HepG2 (cell line): ENCODE measurements at regions not wholly inside any gene's neighbourhood (a gene's known extent, or its start where the extent isn't known, plus 50 kb on each side); places are given as distances from the start of the nearest gene placed in this dataset.

Experiments used
- ATAC-seq: fragments of 200-7000 bp; cut with Tn5 transposase; 3 replicates; pipeline ENCODE4 v1.9.1; 2020; ENCODE audit warnings: mild to moderate bottlenecking, moderate library complexity
- BruUV-seq: library from RNA; stranded (reverse); fragments of 400-500 nt; replicated peaks from 2 replicates; lab custom pipeline; 2021; lab: Mats Ljungman, UMichigan
- CTCF ChIA-PET: fragments of 300-600 bp; formaldehyde crosslinking; extraction: SDS; loops from one replicate; lab custom pipeline; 2021; ENCODE audit warnings: low total read pairs, inconsistent platforms, low intra/inter-chr PET ratio; lab: Yijun Ruan, JAX
- POLR2A ChIA-PET: fragments of 350-600 bp; sonication (Branson Sonifier 250); formaldehyde crosslinking; loops from one replicate; lab custom pipeline; 2020; ENCODE audit warnings: antibody characterized with exemption, inconsistent platforms; lab: Yijun Ruan, JAX
- DNase-seq: peaks from one replicate; pipeline ENCODE4 v3.0.0-alpha.2; 2015; ENCODE audit warnings: low spot score
- FAIRE-seq: peaks from 3 replicates; lab custom pipeline; 2011; peaks lifted over from hg19 to GRCh38; lab: Jason Lieb, UNC
- H2AFZ ChIP-seq: one replicate; pipeline ENCODE4 v1.6.1; 2011; ENCODE audit warnings: low read length, inconsistent platforms
- H3K27ac ChIP-seq: fragments of 300-600 bp; 3 replicates; pipeline ENCODE4 v1.8.0; 2011; ENCODE audit warnings: mixed run types, mild to moderate bottlenecking, mixed read lengths, low read length, inconsistent platforms; ENCODE audit not compliant: insufficient read depth; ENCODE audit errors: extremely low read length
- H3K27me3 ChIP-seq, 2 experiments: fragments of 200-600 bp in 1 of 2; 2 replicates in 1 of 2; 3 replicates in 1 of 2; pipeline versions ENCODE4 v1.6.0 to v1.8.0; 2011; ENCODE audit warnings: low read length in 2 of 2, mild to moderate bottlenecking in 2 of 2, moderate library complexity in 2 of 2, inconsistent platforms in 1 of 2; ENCODE audit not compliant: insufficient read depth in 2 of 2, control insufficient read depth in 1 of 2
- H3K36me3 ChIP-seq, 2 experiments: fragments of 200-600 bp in 1 of 2; replicated peaks in 1 of 2; 2 replicates in 1 of 2; 3 replicates in 1 of 2; pipeline versions ENCODE4 v1.5.1 to v1.8.0; 2011; ENCODE audit warnings: low read length in 2 of 2, inconsistent platforms in 1 of 2; ENCODE audit not compliant: insufficient read depth in 2 of 2, control insufficient read depth in 1 of 2
- H3K4me1 ChIP-seq: 2 replicates; pipeline ENCODE4 v1.5.1; 2012; ENCODE audit warnings: low read length, inconsistent platforms; ENCODE audit not compliant: insufficient read depth
- H3K4me2 ChIP-seq: 2 replicates; pipeline ENCODE4 v1.6.0; 2011; ENCODE audit warnings: low read depth, low read length, inconsistent platforms
- H3K4me3 ChIP-seq, 3 experiments: fragments of 200-600 bp in 1 of 3; sonication (generic), shearing (Covaris generic) in 1 of 3; replicated peaks in 1 of 3; 2 replicates each; pipeline ENCODE4 v1.5.1; 2011 to 2016; ENCODE audit warnings: low read length in 3 of 3, inconsistent platforms in 2 of 3, low read depth in 2 of 3, mild to moderate bottlenecking in 2 of 3, control low read depth in 1 of 3, mixed read lengths in 1 of 3; ENCODE audit not compliant: insufficient read depth in 1 of 3
- H3K79me2 ChIP-seq: one replicate; pipeline ENCODE4 v1.6.1; 2011; ENCODE audit warnings: low read length, inconsistent platforms; ENCODE audit not compliant: insufficient read depth
- H3K9ac ChIP-seq: 2 replicates; pipeline ENCODE4 v1.6.0; 2011; ENCODE audit warnings: mild to moderate bottlenecking, low read depth, low read length, inconsistent platforms; ENCODE audit not compliant: insufficient read depth
- H3K9me3 ChIP-seq: 2 replicates; pipeline ENCODE4 v1.5.1; 2012; ENCODE audit warnings: mild to moderate bottlenecking, low read length
- H4K20me1 ChIP-seq: 2 replicates; pipeline ENCODE4 v1.6.0; 2011; ENCODE audit warnings: inconsistent platforms, mild to moderate bottlenecking, low read length, moderate library complexity; ENCODE audit not compliant: insufficient read depth
- DNMT1 ChIP-seq: sonication (generic); formaldehyde crosslinking; IDR thresholded peaks from 2 replicates; pipeline ENCODE4 v1.5.1; 2020; ENCODE audit warnings: mild to moderate bottlenecking, missing genetic modification reagents
- KLF13 ChIP-seq: sonication (generic); formaldehyde crosslinking; IDR thresholded peaks from 2 replicates; pipeline ENCODE4 v1.4.0; 2020; ENCODE audit warnings: mild to moderate bottlenecking, missing genetic modification reagents
- REXO4 ChIP-seq: sonication (generic); formaldehyde crosslinking; IDR thresholded peaks from 2 replicates; pipeline ENCODE4 v1.8.0; 2022; ENCODE audit warnings: missing genetic modification reagents, mild to moderate bottlenecking, borderline replicate concordance
- RNF2 ChIP-seq: fragments of 450-650 bp; conservative IDR thresholded peaks from 2 replicates; pipeline ENCODE4 v1.6.1; 2016; ENCODE audit warnings: low read depth
- SRY ChIP-seq: sonication (generic); formaldehyde crosslinking; IDR thresholded peaks from 2 replicates; pipeline ENCODE4 v1.8.0; 2022; ENCODE audit warnings: mild to moderate bottlenecking, missing genetic modification reagents
- WIZ ChIP-seq: sonication (generic); formaldehyde crosslinking; IDR thresholded peaks from 2 replicates; pipeline ENCODE4 v1.5.1; 2020; ENCODE audit warnings: mild to moderate bottlenecking, missing genetic modification reagents
- ZNF235 ChIP-seq: sonication (generic); formaldehyde crosslinking; IDR thresholded peaks from 2 replicates; pipeline ENCODE4 v1.8.1; 2023; ENCODE audit warnings: mild to moderate bottlenecking, missing genetic modification reagents, borderline replicate concordance
- ZNF335 ChIP-seq: sonication (generic); formaldehyde crosslinking; IDR thresholded peaks from 2 replicates; pipeline ENCODE4 v1.4.0; 2020; ENCODE audit warnings: missing genetic modification reagents
- ZNF431 ChIP-seq: sonication (generic); formaldehyde crosslinking; IDR thresholded peaks from 2 replicates; pipeline ENCODE4 v1.9.0; 2022; ENCODE audit warnings: missing genetic modification reagents, low read depth, mild to moderate bottlenecking, borderline replicate concordance
- ZNF530 ChIP-seq: sonication (generic); formaldehyde crosslinking; IDR thresholded peaks from 2 replicates; pipeline ENCODE4 v1.5.0; 2020; ENCODE audit warnings: low read depth, mild to moderate bottlenecking, missing genetic modification reagents
- ZNF567 ChIP-seq: sonication (generic); formaldehyde crosslinking; IDR thresholded peaks from 2 replicates; pipeline ENCODE4 v1.8.1; 2023; ENCODE audit warnings: mild to moderate bottlenecking, missing genetic modification reagents, borderline replicate concordance
- ZNF670 ChIP-seq: sonication (generic); formaldehyde crosslinking; IDR thresholded peaks from 2 replicates; pipeline ENCODE4 v1.8.0; 2022; ENCODE audit warnings: mild to moderate bottlenecking, missing genetic modification reagents, borderline replicate concordance
- ZNF672 ChIP-seq: sonication (generic); formaldehyde crosslinking; IDR thresholded peaks from 2 replicates; pipeline ENCODE4 v1.8.1; 2022; ENCODE audit warnings: missing genetic modification reagents
- WGBS: methylation state at CpG from one replicate; pipeline ENCODE4 v1.1.6; 2017; ENCODE audit warnings: low lambda C conversion rate; 5-methylcytosine and 5-hydroxymethylcytosine counted together
- in situ Hi-C: cut with HindIII; loops from 2 replicates; pipeline ENCODE4 v1.10.0; 2017; ENCODE audit warnings: low pct_unique_long_range_greater_than_20kb; ENCODE audit not compliant: extremely low pct_ligation_motif_present
- intact Hi-C: fragments of 100-400 bp; cut with micrococcal nuclease; formaldehyde crosslinking; loops from one replicate; pipeline ENCODE4 v1.10.0; 2022; ENCODE audit not compliant: unreplicated experiment
- TF ChIP-seq, protein P1 (sequence below): IDR thresholded peaks from 2 replicates; pipeline ENCODE4 v1.6.1; 2016; ENCODE audit warnings: low read depth, borderline replicate concordance
- TF ChIP-seq, protein P2 (sequence below): sonication (generic); formaldehyde crosslinking; IDR thresholded peaks from 2 replicates; pipeline ENCODE4 v1.5.0; 2020; ENCODE audit warnings: mild to moderate bottlenecking, missing genetic modification reagents, borderline replicate concordance
- TF ChIP-seq, protein P3 (sequence below), 2 experiments: sonication (generic) in 1 of 2; formaldehyde crosslinking in 1 of 2; IDR thresholded peaks; 2 replicates each; pipeline versions ENCODE4 v1.5.1 to v1.6.1; 2011 to 2020; ENCODE audit warnings: borderline replicate concordance in 1 of 2, low read depth in 1 of 2, low read length in 1 of 2, mild to moderate bottlenecking in 1 of 2, missing genetic modification reagents in 1 of 2, moderate library complexity in 1 of 2
- TF ChIP-seq, protein P4 (sequence below): sonication (generic); formaldehyde crosslinking; IDR thresholded peaks from 2 replicates; pipeline ENCODE4 v1.8.1; 2023; ENCODE audit warnings: mild to moderate bottlenecking, missing genetic modification reagents

DNA sequence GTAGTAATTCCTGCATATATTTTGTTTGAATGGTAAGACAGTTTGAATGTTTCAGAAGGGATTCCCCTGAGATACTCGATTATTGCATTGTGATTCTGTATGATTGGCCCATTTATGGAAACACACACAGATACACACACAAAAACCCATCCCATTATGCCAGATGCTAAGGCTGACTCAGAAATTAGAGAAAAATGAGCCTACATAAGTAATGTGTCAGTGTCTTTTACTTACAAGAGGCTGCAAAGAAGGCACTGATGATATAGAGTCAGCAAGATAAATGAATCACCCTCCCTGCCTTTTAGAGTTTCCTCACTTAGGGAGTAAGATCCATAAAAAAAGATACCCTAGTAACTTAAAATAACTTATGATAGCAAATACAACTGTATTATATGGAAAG lies 1481.1 kb upstream of the ACVR2A start:
- no peak for FAIRE-seq
- no peaks in the 10 kb centered on the region for H3K36me3 ChIP-seq
- no peak overlapping the region for H3K9ac ChIP-seq
- no peak overlapping the region for H3K4me3 ChIP-seq
- H3K27ac ChIP-seq: no peak overlapping the region
- BruUV-seq: no TSS peak
- no peaks in the 10 kb centered on the region for H3K9me3 ChIP-seq
- H3K79me2 ChIP-seq: no peaks in the 10 kb centered on the region
- intact Hi-C loops (no loop called here), in situ Hi-C loops (no loop called here)
- no peaks in the 10 kb centered on the region for H4K20me1 ChIP-seq
- CTCF ChIA-PET: no interaction called here
- H2AFZ ChIP-seq: no peak overlapping the region
- no peak for ATAC-seq
- DNase-seq: no peak
- H3K4me1 ChIP-seq: no peaks in the 10 kb centered on the region
- H3K27me3 ChIP-seq: no peaks in the 10 kb centered on the region
- POLR2A ChIA-PET: no interaction called here
- WGBS: 0% methylated on average over 1 of the region's 1 CpG
- H3K4me2 ChIP-seq: no peak overlapping the region
- TF ChIP-seq ZNF235 (CRISPR knock-in tag) (no peak), RNF2 (no peak), REXO4 (CRISPR knock-in tag) (no peak), WIZ (CRISPR knock-in tag) (no peak), ZNF670 (CRISPR knock-in tag) (no peak), SRY (CRISPR knock-in tag) (no peak), ZNF672 (CRISPR knock-in tag) (no peak), KLF13 (CRISPR knock-in tag) (no peak), ZNF567 (CRISPR knock-in tag) (no peak), DNMT1 (no peak), ZNF431 (CRISPR knock-in tag) (no peak), ZNF530 (CRISPR knock-in tag) (no peak), ZNF335 (CRISPR knock-in tag) (no peak)
- TF ChIP-seq, protein P1, sequence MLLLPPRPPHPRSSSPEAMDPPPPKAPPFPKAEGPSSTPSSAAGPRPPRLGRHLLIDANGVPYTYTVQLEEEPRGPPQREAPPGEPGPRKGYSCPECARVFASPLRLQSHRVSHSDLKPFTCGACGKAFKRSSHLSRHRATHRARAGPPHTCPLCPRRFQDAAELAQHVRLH (CRISPR knock-in tag): no peak
- TF ChIP-seq, protein P2, sequence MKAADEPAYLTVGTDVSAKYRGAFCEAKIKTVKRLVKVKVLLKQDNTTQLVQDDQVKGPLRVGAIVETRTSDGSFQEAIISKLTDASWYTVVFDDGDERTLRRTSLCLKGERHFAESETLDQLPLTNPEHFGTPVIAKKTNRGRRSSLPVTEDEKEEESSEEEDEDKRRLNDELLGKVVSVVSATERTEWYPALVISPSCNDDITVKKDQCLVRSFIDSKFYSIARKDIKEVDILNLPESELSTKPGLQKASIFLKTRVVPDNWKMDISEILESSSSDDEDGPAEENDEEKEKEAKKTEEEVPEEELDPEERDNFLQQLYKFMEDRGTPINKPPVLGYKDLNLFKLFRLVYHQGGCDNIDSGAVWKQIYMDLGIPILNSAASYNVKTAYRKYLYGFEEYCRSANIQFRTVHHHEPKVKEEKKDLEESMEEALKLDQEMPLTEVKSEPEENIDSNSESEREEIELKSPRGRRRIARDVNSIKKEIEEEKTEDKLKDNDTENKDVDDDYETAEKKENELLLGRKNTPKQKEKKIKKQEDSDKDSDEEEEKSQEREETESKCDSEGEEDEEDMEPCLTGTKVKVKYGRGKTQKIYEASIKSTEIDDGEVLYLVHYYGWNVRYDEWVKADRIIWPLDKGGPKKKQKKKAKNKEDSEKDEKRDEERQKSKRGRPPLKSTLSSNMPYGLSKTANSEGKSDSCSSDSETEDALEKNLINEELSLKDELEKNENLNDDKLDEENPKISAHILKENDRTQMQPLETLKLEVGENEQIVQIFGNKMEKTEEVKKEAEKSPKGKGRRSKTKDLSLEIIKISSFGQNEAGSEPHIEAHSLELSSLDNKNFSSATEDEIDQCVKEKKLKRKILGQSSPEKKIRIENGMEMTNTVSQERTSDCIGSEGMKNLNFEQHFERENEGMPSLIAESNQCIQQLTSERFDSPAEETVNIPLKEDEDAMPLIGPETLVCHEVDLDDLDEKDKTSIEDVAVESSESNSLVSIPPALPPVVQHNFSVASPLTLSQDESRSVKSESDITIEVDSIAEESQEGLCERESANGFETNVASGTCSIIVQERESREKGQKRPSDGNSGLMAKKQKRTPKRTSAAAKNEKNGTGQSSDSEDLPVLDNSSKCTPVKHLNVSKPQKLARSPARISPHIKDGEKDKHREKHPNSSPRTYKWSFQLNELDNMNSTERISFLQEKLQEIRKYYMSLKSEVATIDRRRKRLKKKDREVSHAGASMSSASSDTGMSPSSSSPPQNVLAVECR: no peak
- TF ChIP-seq, protein P3, sequence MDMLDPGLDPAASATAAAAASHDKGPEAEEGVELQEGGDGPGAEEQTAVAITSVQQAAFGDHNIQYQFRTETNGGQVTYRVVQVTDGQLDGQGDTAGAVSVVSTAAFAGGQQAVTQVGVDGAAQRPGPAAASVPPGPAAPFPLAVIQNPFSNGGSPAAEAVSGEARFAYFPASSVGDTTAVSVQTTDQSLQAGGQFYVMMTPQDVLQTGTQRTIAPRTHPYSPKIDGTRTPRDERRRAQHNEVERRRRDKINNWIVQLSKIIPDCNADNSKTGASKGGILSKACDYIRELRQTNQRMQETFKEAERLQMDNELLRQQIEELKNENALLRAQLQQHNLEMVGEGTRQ (IDR thresholded peaks at IDR 0.05; ENCODE audit: low read depth, low read length): no peak
- TF ChIP-seq, protein P3 (CRISPR knock-in tag; IDR thresholded peaks at IDR 0.05; ENCODE audit: borderline replicate concordance): no peak
- TF ChIP-seq, protein P4, sequence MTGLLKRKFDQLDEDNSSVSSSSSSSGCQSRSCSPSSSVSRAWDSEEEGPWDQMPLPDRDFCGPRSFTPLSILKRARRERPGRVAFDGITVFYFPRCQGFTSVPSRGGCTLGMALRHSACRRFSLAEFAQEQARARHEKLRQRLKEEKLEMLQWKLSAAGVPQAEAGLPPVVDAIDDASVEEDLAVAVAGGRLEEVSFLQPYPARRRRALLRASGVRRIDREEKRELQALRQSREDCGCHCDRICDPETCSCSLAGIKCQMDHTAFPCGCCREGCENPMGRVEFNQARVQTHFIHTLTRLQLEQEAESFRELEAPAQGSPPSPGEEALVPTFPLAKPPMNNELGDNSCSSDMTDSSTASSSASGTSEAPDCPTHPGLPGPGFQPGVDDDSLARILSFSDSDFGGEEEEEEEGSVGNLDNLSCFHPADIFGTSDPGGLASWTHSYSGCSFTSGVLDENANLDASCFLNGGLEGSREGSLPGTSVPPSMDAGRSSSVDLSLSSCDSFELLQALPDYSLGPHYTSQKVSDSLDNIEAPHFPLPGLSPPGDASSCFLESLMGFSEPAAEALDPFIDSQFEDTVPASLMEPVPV (CRISPR knock-in tag): no peak
